Upper lobe of right lung (tissue), 1 donor: ENCODE measurements at regions not wholly inside any gene's neighbourhood (a gene's known extent, or its start where the extent isn't known, plus 50 kb on each side); places are given as distances from the start of the nearest gene placed in this dataset.

Experiments
- ATAC-seq: fragments of 200-7000 bp; cut with Tn5 transposase; one replicate; pipeline ENCODE4 v1.9.1; 2020; ENCODE audit warnings: mild to moderate bottlenecking, moderate library complexity
- DNase-seq: peaks from one replicate; pipeline ENCODE4 v3.0.0-alpha.2; 2020
- H3K27ac ChIP-seq: fragments of 200-600 bp; one replicate; pipeline ENCODE4 v1.8.0; 2022
- H3K27me3 ChIP-seq: fragments of 200-600 bp; one replicate; pipeline ENCODE4 v1.8.0; 2022; ENCODE audit warnings: mild to moderate bottlenecking
- H3K36me3 ChIP-seq: fragments of 200-600 bp; one replicate; pipeline ENCODE4 v1.8.0; 2022
- H3K4me1 ChIP-seq: fragments of 200-600 bp; one replicate; pipeline ENCODE4 v1.8.0; 2022
- H3K4me3 ChIP-seq: fragments of 200-600 bp; one replicate; pipeline ENCODE4 v1.8.0; 2022; ENCODE audit warnings: mild to moderate bottlenecking
- H3K9me3 ChIP-seq: fragments of 200-600 bp; one replicate; pipeline ENCODE4 v1.8.0; 2022
- CTCF ChIP-seq: fragments of 200-600 bp; IDR thresholded peaks from one replicate; pipeline ENCODE4 v1.8.0; 2022; ENCODE audit warnings: antibody characterized with exemption
- intact Hi-C: fragments of 100-400 bp; cut with DNase I; formaldehyde crosslinking; loops from one replicate; pipeline ENCODE4 v1.11.0; 2022
- donor health status: DM: no; HTN: yes; CAD: no; lungs with severe emphysema.

GRCh38 chr17:53631486-53631885, 191.2 kb upstream of the KIF2B start:
- no peaks in the 10 kb centered on the region for H3K27me3 ChIP-seq
- H3K4me3 ChIP-seq = no peak overlapping the region
- no peaks in the 10 kb centered on the region for H3K4me1 ChIP-seq
- H3K9me3 ChIP-seq = no peaks in the 10 kb centered on the region
- H3K36me3 ChIP-seq = no peaks in the 10 kb centered on the region
- no peak for TF ChIP-seq CTCF
- intact Hi-C loops = no loop called here
- ATAC-seq (no peak), DNase-seq (no peak)
- no peak overlapping the region for H3K27ac ChIP-seq

GRCh38 chr17:53630638-53631037, 192.1 kb upstream of the KIF2B start:
- DNase-seq = no peak
- ATAC-seq = no peak
- intact Hi-C loops = no loop called here
- TF ChIP-seq CTCF = no peak
- Histone ChIP-seq H3K27me3 (no peaks in the 10 kb centered on the region), H3K27ac (no peak overlapping the region), H3K36me3 (no peaks in the 10 kb centered on the region), H3K9me3 (no peaks in the 10 kb centered on the region), H3K4me3 (no peak overlapping the region), H3K4me1 (no peaks in the 10 kb centered on the region)

- TF ChIP-seq CTCF = no peak
- no peaks in the 10 kb centered on the region for H3K27me3 ChIP-seq
- H3K9me3 ChIP-seq = no peaks in the 10 kb centered on the region
- intact Hi-C loops = no loop called here
- H3K4me1 ChIP-seq = no peaks in the 10 kb centered on the region
- no peak for DNase-seq
- H3K36me3 ChIP-seq = no peaks in the 10 kb centered on the region
- H3K4me3 ChIP-seq = no peak overlapping the region
- no peak for ATAC-seq
- H3K27ac ChIP-seq = no peak overlapping the region
Observed at GRCh38 chr17:53630115-53630514, 192.6 kb upstream of the KIF2B start.

GRCh38 chr17:53629188-53629587, 193.5 kb upstream of the KIF2B start:
- TF ChIP-seq CTCF = no peak
- DNase-seq = no peak
- Histone ChIP-seq H3K4me1 (no peaks in the 10 kb centered on the region), H3K4me3 (no peak overlapping the region), H3K27ac (no peak overlapping the region), H3K36me3 (no peaks in the 10 kb centered on the region), H3K9me3 (no peaks in the 10 kb centered on the region), H3K27me3 (no peaks in the 10 kb centered on the region)
- intact Hi-C loops = no loop called here
- ATAC-seq = no peak

GRCh38 chr17:53628011-53628410, 194.7 kb upstream of the KIF2B start:
- no peak for TF ChIP-seq CTCF
- ATAC-seq (no peak), DNase-seq (no peak)
- intact Hi-C loops = no loop called here
- Histone ChIP-seq H3K36me3 (no peaks in the 10 kb centered on the region), H3K27ac (no peak overlapping the region), H3K4me1 (no peaks in the 10 kb centered on the region), H3K27me3 (no peaks in the 10 kb centered on the region), H3K4me3 (no peak overlapping the region), H3K9me3 (no peaks in the 10 kb centered on the region)

GRCh38 chr17:53627511-53627910, 195.2 kb upstream of the KIF2B start:
- DNase-seq = no peak
- no peak for TF ChIP-seq CTCF
- Histone ChIP-seq H3K4me3 (no peak overlapping the region), H3K9me3 (no peaks in the 10 kb centered on the region), H3K27me3 (no peaks in the 10 kb centered on the region), H3K27ac (no peak overlapping the region), H3K4me1 (no peaks in the 10 kb centered on the region), H3K36me3 (no peaks in the 10 kb centered on the region)
- ATAC-seq = no peak
- intact Hi-C loops = no loop called here
